ENCODE measurements at regions not wholly inside any gene's neighbourhood (a gene's known extent, or its start where the extent isn't known, plus 50 kb on each side); places are given as distances from the start of the nearest gene placed in this dataset.
"Not testable (repeated sequence)": the region's sequence is repeated elsewhere in the genome, so short reads cannot be mapped to it uniquely, and the experiment has no call there.

DNA sequence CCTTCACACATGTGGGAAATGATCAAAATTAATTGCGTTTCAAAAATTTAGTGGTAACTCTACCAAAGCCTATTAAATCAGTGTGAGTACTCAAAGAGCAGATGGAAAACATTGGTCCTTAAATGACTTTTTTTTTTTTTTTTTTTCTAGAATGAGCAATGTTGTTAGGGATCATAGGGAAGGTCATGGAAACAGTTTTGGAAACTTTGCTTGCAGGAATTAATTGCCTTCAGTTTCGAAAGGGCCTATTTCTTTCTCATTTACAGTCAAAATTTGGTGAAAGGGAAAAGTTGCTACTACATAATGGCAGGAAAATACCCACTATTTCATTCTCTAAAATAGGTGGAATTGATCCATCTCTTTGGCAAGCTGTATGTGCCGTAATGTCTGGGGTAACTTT is 160.9 kb downstream of the RTL9 start:
- no peak for DNase-seq

DNA sequence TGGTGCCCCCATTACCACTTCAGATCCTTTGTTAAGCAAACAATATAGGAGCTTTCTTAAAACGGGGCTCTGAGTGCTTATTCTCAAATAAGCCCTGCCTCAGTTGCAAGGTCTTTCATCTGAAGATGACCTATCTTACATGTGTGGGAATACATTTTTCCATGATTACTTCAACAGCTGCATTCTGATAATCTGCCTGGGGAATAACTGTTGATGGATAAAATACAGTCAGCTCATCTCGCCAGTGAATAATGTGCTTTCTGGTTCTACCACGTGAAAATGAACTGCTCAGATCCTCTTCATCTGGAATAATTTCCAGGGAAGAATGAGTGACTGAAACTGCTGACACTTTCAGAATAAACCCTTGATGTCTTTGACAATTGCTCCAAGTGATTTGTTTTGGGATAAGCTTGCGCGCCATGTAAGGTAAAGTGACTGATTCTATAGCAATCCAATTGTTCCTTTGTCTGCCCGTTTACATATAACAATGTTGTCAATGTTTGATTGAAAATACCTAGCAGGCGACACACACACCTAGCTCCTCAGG is 161.3 kb downstream of the RTL9 start:
- DNase-seq = no peak

- not testable (repeated sequence) for DNase-seq
Observed at GRCh38 chrX:110520652-110521051, 162.0 kb downstream of the RTL9 start.

DNA sequence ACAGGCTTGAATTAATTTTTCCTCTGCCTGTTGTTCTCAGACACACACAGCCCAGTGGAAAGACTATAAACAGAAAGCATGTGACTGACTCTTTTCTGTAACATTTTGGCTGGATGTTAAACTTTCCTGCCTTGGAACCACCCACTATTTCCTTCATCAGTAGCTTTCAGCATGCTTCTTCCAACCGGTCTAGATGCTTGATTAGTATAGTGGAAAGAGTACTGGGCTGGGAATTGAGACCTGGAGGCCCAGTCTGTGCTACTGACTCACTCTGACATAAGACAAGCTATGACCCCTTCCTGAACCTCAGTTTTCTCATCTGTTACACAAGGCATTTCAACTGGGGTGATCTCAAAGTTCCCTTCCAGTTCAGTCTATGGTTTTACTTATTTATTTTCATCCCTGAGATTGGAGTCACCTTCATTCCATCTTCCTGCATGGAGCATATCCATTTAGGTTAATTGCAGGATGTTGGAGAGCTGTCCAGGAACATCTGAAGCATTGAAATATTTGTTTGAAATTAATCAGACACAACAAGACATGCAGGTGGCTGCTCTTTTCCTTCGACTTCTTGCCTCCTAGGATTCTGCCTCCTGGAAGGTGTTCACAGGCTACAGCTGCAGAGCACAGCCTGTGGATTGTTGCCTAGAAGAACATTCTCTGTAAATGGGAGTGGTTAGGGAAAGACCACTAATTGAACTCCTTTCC is 173.4 kb downstream of the RTL9 start:
- DNase-seq = no peak

GRCh38 chrX:110532581-110532931 is 173.9 kb downstream of the RTL9 start:
- DNase-seq = no peak

DNA sequence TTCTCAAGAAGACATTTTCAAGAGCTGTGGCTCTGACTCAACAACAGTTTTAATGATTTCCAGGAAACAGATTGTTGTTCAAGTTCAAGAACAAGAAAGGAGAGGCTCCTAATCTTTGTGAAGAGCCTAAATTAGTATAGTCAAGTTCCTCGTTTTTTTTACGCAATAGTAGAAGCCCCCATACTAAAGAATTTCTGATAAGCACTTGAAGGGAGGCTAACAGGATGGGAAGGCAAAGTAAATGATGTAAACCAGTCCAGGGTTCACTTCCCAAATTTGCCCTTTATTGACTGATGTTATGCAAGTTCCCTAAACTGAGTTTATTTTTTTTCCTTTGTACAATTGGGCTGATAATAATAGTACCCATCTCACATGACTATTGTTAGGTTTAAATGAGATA is 178.2 kb downstream of the RTL9 start:
- DNase-seq = no peak

GRCh38 chrX:110541266-110541665 is 182.6 kb downstream of the RTL9 start:
- no peak for DNase-seq

DNA sequence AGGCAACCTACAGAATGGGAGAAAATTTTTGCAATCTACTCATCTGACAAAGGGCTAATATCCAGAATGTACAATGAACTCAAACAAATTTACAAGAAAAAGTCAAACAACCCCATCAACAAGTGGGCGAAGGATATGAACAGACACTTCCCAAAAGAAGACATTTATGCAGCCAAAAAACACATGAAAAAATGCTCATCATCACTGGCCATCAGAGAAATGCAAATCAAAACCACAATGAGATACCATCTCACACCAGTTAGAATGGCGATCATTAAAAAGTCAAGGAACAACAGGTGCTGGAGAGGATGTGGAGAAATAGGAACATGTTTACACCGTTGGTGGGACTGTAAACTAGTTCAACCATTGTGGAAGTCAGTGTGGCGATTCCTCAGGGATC is 192.2 kb downstream of the RTL9 start:
- DNase-seq = not testable (repeated sequence)

DNA sequence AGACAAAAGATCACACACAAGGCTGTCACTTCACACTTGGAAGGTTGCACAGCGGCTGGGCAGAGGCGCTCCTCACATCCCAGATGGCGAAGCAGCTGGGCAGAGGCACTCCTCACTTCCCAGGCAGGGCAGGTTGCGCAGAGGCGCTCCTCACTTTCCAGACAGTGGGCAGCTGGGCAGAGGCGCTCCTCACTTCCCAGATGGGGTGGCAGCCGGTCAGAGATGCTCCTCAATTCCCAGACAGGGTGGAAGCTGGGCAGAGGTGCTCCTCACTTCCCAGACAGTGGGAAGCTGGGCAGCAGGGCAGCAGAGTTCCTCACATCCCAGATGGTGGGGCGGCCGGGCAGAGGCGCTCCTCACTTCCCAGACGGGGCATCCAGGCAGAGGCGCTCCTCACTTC is 199.2 kb downstream of the RTL9 start:
- no peak for DNase-seq

- DNase-seq = no peak
Observed at GRCh38 chrX:110558406-110558805, 199.8 kb downstream of the RTL9 start.

GRCh38 chrX:110561034-110561433 is 202.4 kb downstream of the RTL9 start:
- DNase-seq = no peak

DNA sequence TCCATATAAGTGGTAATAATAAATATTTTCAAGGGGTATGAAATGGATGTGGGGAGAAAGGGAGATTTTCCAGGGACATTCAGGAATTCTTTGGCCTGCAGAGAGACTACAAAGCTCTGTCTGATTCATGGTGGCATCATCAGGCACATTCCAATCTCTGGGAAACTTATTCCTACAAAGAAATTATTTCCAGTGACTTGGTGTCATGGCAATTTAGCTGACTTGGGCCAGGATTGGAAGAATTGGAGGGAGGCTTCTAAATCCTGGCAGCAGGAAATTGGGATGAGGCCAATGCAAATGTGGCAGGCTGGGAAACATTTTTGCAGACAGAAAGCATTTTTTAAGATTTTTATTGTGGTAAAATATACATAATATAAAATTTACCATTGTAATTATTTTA is 204.6 kb downstream of the RTL9 start:
- DNase-seq = no peak

DNA sequence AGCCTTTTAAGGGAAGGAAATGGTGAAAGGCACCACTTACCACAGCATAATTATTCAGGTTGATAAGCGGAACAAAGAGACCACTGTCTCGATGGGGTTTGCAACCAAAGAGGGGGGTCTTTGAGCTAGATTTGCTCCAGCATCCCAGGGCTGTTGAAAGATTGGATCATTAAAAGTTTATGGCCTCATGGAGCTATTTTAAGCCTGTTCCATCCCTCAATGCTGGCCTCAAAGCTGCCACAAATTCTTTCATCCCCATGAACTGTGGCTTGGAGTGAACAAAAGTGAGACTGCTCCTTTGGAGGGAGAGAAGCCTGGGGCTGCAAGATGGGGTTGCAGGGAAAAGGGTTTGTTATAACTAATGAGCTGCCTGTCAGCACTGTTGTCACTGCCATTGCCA is 209.8 kb downstream of the RTL9 start:
- DNase-seq = no peak

GRCh38 chrX:110569506-110569905 is 210.9 kb downstream of the RTL9 start:
- DNase-seq = no peak

- no peak for DNase-seq
Observed at GRCh38 chrX:110578270-110578669, 217.3 kb downstream of the CHRDL1 start.

DNA sequence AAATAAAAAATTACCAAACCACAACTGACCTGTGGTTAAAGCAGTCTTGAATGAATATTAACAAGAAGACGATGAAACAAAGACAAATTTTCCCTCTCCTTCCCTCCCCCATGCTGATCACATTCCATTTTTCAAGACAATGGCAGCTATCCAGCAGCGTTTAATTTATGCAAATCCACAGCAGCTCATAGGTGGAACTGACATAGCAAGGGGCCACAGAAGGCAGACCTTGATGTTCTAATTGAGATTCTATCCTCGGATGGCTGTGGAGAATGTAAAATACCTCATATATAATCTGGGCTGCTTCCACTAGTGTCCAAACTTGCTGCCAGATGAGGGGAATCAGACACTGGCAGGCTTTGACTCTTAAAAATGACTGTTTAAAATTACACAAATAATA is 211.5 kb downstream of the CHRDL1 start:
- DNase-seq = no peak

GRCh38 chrX:110588164-110588563 is 207.5 kb downstream of the CHRDL1 start:
- no peak for DNase-seq

- no peak for DNase-seq
Observed at GRCh38 chrX:110588853-110589252, 206.8 kb downstream of the CHRDL1 start.

GRCh38 chrX:110600745-110601310 is 194.8 kb downstream of the CHRDL1 start:
- DNase-seq = no peak

GRCh38 chrX:110614596-110614995 is 181.0 kb downstream of the CHRDL1 start:
- no peak for DNase-seq
